WTC11 (cell line): ENCODE measurements at regions not wholly inside any gene's neighbourhood (a gene's known extent, or its start where the extent isn't known, plus 50 kb on each side); places are given as distances from the start of the nearest gene placed in this dataset.

ENCODE experiments used
- ATAC-seq: fragments of 200-7000 bp; cut with Tn5 transposase; 2 replicates; pipeline ENCODE4 v1.10.0; 2021; ENCODE audit warnings: mild to moderate bottlenecking, moderate library complexity
- CTCF ChIA-PET: fragments of 300-600 bp; sonication (Branson Sonifier 250); formaldehyde crosslinking; loops from one replicate; lab custom pipeline; 2021; ENCODE audit warnings: antibody characterized with exemption; lab: Charles Lee
- POLR2A ChIA-PET: fragments of 350-600 bp; sonication (Branson Sonifier 250); formaldehyde crosslinking; loops from one replicate; lab custom pipeline; 2021; ENCODE audit warnings: antibody characterized with exemption; lab: Charles Lee
- DNase-seq: peaks from one replicate; pipeline ENCODE4 v3.0.0; 2021; ENCODE audit warnings: low spot score
- H3K27ac Mint-ChIP-seq: 2 replicates; pipeline ENCODE4 v1.8.0; 2021; ENCODE audit warnings: mixed read lengths
- H3K27me3 Mint-ChIP-seq: 2 replicates; pipeline ENCODE4 v1.8.0; 2021; ENCODE audit warnings: low read depth, mild to moderate bottlenecking, moderate library complexity, mixed read lengths
- H3K36me3 Mint-ChIP-seq: 2 replicates; pipeline ENCODE4 v1.8.0; 2021; ENCODE audit warnings: mixed read lengths
- H3K4me1 Mint-ChIP-seq: 2 replicates; pipeline ENCODE4 v1.8.0; 2022; ENCODE audit warnings: mixed read lengths
- H3K4me3 Mint-ChIP-seq: 2 replicates; pipeline ENCODE4 v1.8.0; 2021; ENCODE audit warnings: mild to moderate bottlenecking, moderate library complexity, mixed read lengths
- H3K9me3 Mint-ChIP-seq: 2 replicates; pipeline ENCODE4 v1.8.0; 2021; ENCODE audit warnings: mixed read lengths
- ARID4B ChIP-seq: sonication (generic); formaldehyde crosslinking; IDR thresholded peaks from 2 replicates; pipeline ENCODE4 v1.8.0; 2023; ENCODE audit warnings: missing genetic modification reagents, mild to moderate bottlenecking, borderline replicate concordance
- ATF1 ChIP-seq: sonication (generic); formaldehyde crosslinking; IDR thresholded peaks from 2 replicates; pipeline ENCODE4 v1.8.1; 2023; ENCODE audit warnings: mild to moderate bottlenecking, moderate library complexity, missing genetic modification reagents
- ATF3 ChIP-seq: sonication (generic); formaldehyde crosslinking; conservative IDR thresholded peaks from 2 replicates; pipeline ENCODE4 v1.8.1; 2022; ENCODE audit warnings: mild to moderate bottlenecking, missing genetic modification reagents
- CREB1 ChIP-seq: sonication (generic); formaldehyde crosslinking; IDR thresholded peaks from 2 replicates; pipeline ENCODE4 v1.8.0; 2023; ENCODE audit warnings: mild to moderate bottlenecking, missing genetic modification reagents
- CTCF ChIP-seq: fragments of 200-600 bp; IDR thresholded peaks from 2 replicates; pipeline ENCODE4 v1.8.0; 2022; ENCODE audit warnings: antibody characterized with exemption
- IRF1 ChIP-seq: sonication (generic); formaldehyde crosslinking; IDR thresholded peaks from 2 replicates; pipeline ENCODE4 v1.8.0; 2023; ENCODE audit warnings: missing genetic modification reagents
- MAX ChIP-seq: sonication (generic); formaldehyde crosslinking; IDR thresholded peaks from 2 replicates; pipeline ENCODE4 v1.8.0; 2022; ENCODE audit warnings: mild to moderate bottlenecking, missing genetic modification reagents
- NR3C1 ChIP-seq: sonication (generic); formaldehyde crosslinking; conservative IDR thresholded peaks from 2 replicates; pipeline ENCODE4 v1.8.1; 2023; ENCODE audit warnings: low read depth, mild to moderate bottlenecking, missing genetic modification reagents
- RELA ChIP-seq: sonication (generic); formaldehyde crosslinking; IDR thresholded peaks from 2 replicates; pipeline ENCODE4 v1.8.1; 2022; ENCODE audit warnings: missing genetic modification reagents, mild to moderate bottlenecking, borderline replicate concordance
- SP1 ChIP-seq: sonication (generic); formaldehyde crosslinking; conservative IDR thresholded peaks from 2 replicates; pipeline ENCODE4 v1.8.1; 2022; ENCODE audit warnings: missing genetic modification reagents
- STAT6 ChIP-seq: sonication (generic); formaldehyde crosslinking; conservative IDR thresholded peaks from 2 replicates; pipeline ENCODE4 v1.8.1; 2023; ENCODE audit warnings: mild to moderate bottlenecking, low read depth, missing genetic modification reagents, moderate library complexity
- ZBTB43 ChIP-seq: sonication (generic); formaldehyde crosslinking; IDR thresholded peaks from 2 replicates; pipeline ENCODE4 v1.8.1; 2023; ENCODE audit warnings: mild to moderate bottlenecking, missing genetic modification reagents
- ZNF232 ChIP-seq: sonication (generic); formaldehyde crosslinking; IDR thresholded peaks from 2 replicates; pipeline ENCODE4 v1.8.0; 2022; ENCODE audit warnings: mild to moderate bottlenecking, missing genetic modification reagents
- ZNF281 ChIP-seq: sonication (generic); formaldehyde crosslinking; IDR thresholded peaks from 2 replicates; pipeline ENCODE4 v1.8.0; 2023; ENCODE audit warnings: mild to moderate bottlenecking, missing genetic modification reagents
- ZNF396 ChIP-seq: fragments of 250-450 bp; sonication (Bioruptor Pico); IDR thresholded peaks from 2 replicates; pipeline ENCODE4 v1.8.0; 2021; ENCODE audit warnings: mild to moderate bottlenecking, moderate library complexity, borderline replicate concordance
- ZNF416 ChIP-seq: fragments of 250-450 bp; sonication (Bioruptor Pico); IDR thresholded peaks from 2 replicates; pipeline ENCODE4 v1.9.0; 2021; ENCODE audit warnings: mild to moderate bottlenecking, inconsistent platforms
- ZNF425 ChIP-seq: fragments of 250-450 bp; sonication (Bioruptor Pico); conservative IDR thresholded peaks from 2 replicates; pipeline ENCODE4 v1.9.0; 2021; ENCODE audit warnings: mild to moderate bottlenecking

- ChIA-PET CTCF (interaction anchor here (0.6 to 1.3 kb wide), 2 partner anchors 37 to 76 kb away, joined by 3 to 4 read pairs; no protein-coding TSS in a partner anchor), POLR2A (no interaction called here)
- Mint-ChIP-seq H3K27me3 (no peaks in the 10 kb centered on the region), H3K9me3 (no peaks in the 10 kb centered on the region), H3K4me3 (no peak overlapping the region), H3K36me3 (no peaks in the 10 kb centered on the region), H3K27ac (no peak overlapping the region), H3K4me1 (no peaks in the 10 kb centered on the region)
- TF ChIP-seq IRF1 (CRISPR knock-in tag) (no peak), ZNF232 (CRISPR knock-in tag) (no peak), ZNF425 (CRISPR knock-in tag) (no peak), CTCF (no peak), ARID4B (no peak), ZNF396 (no peak), NR3C1 (CRISPR knock-in tag) (no peak), ZBTB43 (no peak), MAX (no peak), RELA (CRISPR knock-in tag) (no peak), ZNF416 (CRISPR knock-in tag) (no peak), CREB1 (CRISPR knock-in tag) (no peak), ATF1 (no peak), STAT6 (no peak), ZNF281 (CRISPR knock-in tag) (no peak), SP1 (CRISPR knock-in tag) (no peak), ATF3 (CRISPR knock-in tag) (no peak)
- ATAC-seq (no peak), DNase-seq (no peak)
Measured at GRCh38 chr11:115623021-115623451, 118.8 kb upstream of the CADM1 start.
